Body of pancreas (tissue), 4 donors: ENCODE measurements at regions not wholly inside any gene's neighbourhood (a gene's known extent, or its start where the extent isn't known, plus 50 kb on each side); places are given as distances from the start of the nearest gene placed in this dataset.

Source experiments
- POLR2A ChIP-seq, 3 donors: fragments of 450-650 bp; IDR thresholded peaks; one replicate each; pipeline ENCODE4 v1.6.1; 2016; ENCODE audit warnings: antibody characterized with exemption in 3 of 3, mild to moderate bottlenecking in 2 of 3
- TF ChIP-seq, protein P1 (sequence below), 7 experiments: fragments of 450-650 bp in 4 of 7; fragments of 200-600 bp in 3 of 7; sonication (generic) in 3 of 7; IDR thresholded peaks; one replicate each; pipeline ENCODE4 v1.5.1; 2016 to 2019; ENCODE audit warnings: antibody characterized with exemption in 7 of 7

GRCh38 chr7:67765481-67766175 is 769.0 kb downstream of the TYW1 start:
- TF ChIP-seq, protein P1, sequence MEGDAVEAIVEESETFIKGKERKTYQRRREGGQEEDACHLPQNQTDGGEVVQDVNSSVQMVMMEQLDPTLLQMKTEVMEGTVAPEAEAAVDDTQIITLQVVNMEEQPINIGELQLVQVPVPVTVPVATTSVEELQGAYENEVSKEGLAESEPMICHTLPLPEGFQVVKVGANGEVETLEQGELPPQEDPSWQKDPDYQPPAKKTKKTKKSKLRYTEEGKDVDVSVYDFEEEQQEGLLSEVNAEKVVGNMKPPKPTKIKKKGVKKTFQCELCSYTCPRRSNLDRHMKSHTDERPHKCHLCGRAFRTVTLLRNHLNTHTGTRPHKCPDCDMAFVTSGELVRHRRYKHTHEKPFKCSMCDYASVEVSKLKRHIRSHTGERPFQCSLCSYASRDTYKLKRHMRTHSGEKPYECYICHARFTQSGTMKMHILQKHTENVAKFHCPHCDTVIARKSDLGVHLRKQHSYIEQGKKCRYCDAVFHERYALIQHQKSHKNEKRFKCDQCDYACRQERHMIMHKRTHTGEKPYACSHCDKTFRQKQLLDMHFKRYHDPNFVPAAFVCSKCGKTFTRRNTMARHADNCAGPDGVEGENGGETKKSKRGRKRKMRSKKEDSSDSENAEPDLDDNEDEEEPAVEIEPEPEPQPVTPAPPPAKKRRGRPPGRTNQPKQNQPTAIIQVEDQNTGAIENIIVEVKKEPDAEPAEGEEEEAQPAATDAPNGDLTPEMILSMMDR (IDR thresholded peaks at IDR 0.05): no peak
- no peak for TF ChIP-seq POLR2A (IDR thresholded peaks at IDR 0.05)
